KG1 (cell line): ENCODE measurements at regions not wholly inside any gene's neighbourhood (a gene's known extent, or its start where the extent isn't known, plus 50 kb on each side); places are given as distances from the start of the nearest gene placed in this dataset.

Experiments used
- DNase-seq: peaks from one replicate; lab custom pipeline; 2025; lab: John Stamatoyannopoulos, UW

DNA sequence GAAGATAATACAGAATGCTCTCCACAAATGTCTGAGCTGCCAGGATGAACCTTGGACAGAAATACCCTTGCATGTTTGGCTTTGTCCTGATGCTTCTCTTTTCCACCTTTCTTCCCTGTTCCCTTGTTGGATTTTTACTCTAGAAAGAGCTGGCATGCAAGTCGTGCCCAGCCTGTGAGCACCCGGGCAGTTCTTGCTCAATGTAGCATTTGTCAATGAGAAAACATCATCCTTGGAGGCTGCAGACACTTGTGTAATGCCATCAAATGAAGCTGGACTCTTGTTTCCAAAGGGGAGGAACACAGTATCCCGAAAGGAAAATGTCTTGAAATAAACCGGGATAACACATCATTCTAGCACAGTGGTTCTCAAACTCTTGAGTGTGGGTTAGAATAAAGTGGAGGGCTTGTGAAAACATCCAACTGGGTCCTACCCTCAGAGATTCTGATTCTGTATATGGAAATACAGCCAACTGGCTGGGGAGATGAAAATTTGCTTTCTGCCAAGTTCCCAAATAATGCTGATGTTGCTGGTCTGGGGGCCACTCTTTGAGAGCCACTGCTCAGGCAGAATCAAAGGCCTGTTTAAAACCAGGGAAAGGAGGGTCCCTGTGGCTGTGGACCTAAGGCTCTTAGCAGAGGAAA is 237.2 kb downstream of the SPATA18 start:
- DNase-seq: no peak

DNA sequence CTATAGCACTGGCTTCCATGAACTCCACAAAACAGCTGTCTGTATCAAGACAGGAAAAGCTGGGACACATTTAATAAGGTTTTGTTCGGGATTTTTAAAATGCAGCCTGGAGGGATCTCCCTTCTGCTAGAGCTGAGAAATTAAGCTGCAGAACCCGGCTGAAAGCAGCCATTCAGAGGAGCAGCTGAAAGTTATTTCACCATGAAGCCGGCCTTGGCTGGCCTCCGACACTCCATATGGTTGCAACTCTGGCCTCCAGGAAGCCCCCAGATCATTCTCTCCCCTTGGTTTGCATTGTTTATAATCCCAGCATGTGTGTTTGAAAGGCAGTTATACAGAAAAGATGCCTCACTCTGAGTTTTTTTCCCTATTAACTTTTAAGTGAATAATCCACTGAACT is 239.4 kb downstream of the SPATA18 start:
- no peak for DNase-seq

DNA sequence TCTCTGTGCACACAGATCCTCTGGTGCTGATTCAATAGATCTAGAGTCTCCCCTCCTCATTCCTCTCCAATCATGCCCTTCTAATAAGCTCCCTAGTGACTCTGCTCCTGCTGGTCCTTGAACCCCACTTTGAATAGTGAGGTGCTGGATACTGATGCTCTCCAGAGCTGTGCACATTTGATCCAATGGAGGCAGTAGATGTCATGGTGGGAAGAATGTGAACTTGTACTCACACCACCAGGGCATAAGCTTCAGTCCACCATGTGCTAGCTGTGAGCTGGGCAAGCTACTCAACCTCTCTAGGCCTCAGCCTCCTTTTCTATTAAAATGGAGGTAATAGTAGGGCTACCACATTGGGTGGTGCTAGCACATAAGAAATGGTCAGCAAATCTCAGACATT is 241.1 kb downstream of the SPATA18 start:
- DNase-seq: no peak

DNA sequence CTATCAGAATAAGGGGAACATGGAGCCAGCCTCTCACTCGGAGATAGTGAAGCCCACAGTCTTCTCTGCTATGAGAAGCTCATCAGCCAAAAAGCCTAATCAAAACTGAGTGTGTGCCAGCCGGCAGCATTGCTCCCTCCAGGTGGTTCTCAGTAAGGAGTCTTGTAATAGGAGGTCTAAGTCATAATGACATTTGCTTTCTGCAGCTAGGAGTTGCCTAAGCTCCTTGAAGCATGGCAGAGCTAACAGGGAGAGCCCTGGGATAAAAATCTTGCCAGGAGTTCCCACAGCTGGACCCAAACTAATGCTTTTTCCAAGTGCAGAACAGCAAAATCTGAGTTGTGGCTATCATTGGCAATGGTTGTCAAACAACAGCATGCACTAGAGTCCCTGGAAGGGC is 245.2 kb downstream of the SPATA18 start:
- DNase-seq: no peak

DNA sequence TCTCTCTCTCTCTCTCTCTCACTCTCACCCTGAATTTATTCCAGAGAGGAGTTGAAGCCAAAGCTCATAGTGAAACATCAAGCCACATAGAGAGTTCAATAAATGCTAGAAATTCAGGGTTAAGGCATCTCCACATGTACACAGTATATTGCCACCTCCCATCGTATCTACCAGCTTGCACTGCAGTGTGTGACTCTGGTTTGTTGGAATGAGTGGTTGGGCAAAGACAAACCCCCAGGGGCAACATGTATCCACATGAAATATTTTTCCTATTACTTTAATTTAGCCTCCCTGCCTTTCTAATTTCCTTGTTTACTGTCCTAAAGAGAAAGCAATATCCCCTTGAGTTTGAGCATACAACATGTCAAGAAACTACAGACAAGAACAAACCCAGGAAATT is 247.3 kb downstream of the SPATA18 start:
- DNase-seq: no peak

DNA sequence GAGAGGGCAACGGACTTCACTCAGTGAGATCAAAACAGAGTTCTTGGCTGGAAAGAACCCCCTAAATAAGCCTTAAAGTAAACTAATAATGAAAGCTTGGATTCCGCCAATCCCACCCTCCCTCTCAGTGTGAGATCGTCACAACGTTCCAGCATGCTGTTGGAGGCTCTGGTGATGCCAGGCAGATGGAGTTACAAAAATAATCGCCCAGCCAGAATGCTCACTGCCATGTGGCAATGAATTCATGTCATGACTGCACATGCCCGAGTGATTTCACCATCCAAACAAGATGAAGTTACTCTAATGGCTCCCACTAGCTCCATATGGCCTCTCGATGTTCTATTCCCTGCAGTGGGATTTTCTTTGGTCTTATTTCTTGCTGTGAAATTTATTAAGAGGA is 248.0 kb downstream of the SPATA18 start:
- DNase-seq: no peak

DNA sequence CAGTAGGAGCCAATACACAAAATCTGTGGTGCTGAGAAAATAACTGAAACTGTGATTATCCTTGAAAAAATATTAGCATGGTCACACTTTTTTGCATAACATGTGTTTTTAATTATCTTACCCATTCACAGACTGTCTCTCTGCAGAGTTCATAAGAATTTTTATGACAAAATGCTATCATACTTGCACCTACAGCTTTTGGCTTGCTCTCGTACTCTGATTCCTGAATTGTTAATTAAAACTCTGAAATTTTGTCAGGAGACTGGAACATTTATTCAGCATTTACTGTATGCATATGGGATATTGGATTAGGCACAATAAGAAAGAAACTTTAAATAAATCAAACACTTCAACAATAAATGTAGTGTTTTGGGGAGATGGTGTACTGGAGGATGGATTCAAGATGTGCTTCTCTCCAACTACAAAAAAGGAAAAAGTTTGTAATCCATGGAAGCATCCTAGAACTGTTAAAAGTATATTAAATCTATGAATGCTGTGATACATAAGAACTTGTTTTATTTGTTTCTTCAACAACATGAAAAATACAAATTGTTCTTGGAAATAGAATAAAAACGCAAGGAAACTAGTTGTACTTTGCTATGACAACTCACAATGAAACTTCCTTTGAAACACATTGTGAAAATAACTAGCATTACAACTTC is 260.5 kb downstream of the SPATA18 start:
- DNase-seq: no peak

DNA sequence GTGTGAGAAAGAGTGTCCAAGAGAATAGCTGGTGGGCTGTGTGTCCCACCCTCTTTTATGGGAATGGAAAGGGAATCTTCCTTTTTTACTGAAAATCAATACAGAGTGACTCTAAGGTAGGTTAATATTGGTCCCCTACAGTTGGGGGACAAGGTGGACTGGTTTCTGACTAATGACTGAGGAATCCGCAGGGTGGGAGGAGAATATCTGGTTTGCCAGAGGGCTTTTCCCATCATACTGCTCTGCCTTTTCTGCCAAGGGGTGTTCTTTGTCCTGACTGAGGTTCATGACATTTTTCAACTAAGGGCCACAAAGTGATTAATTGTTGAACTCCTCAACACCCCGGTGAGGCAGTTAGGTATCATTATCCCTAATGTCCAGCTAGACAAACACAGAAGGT is 261.6 kb downstream of the SPATA18 start:
- no peak for DNase-seq

DNA sequence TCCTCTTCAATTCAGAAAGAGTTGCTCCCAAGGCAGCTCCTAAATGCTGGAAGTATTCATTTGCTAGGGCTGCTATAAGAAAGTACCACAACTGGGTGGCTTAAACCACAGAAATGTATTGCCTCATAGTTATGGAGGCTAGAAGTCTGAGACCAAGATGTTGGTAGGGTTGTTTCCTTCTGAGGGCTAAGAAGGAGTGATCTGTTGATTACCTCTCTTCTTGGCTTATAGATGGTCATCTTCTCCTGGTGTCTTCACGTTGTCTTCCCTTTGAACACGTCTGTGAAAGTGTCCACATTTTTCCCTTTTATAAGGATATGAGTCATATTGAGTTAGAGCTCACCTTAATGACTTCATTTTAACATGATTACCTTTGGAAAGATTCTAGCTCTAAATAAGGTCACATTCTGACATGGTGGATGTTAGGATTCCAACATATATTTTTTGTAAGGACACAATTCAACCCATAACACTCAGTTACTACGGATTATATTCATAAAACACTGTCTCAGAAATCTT is 266.3 kb downstream of the SPATA18 start:
- DNase-seq: no peak

DNA sequence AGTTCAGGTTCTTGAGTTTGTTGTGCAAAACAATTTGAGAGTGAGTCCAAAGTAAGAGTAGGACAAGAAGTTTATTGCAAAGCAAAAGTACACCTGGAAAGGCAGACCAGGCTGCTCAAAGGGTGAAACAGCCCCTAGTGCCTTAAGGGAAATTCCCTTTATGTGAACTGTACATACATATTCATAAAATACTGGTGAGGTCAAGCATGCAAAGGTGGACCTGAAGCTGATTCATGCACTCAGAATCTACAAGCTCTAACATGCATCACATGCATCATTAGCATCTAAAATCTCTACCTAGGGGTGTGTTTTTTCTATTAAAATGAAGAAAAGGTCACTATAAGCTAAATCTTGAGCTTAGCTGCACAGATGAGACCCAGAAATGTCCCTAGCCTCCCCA is 266.9 kb downstream of the SPATA18 start:
- DNase-seq: no peak

DNA sequence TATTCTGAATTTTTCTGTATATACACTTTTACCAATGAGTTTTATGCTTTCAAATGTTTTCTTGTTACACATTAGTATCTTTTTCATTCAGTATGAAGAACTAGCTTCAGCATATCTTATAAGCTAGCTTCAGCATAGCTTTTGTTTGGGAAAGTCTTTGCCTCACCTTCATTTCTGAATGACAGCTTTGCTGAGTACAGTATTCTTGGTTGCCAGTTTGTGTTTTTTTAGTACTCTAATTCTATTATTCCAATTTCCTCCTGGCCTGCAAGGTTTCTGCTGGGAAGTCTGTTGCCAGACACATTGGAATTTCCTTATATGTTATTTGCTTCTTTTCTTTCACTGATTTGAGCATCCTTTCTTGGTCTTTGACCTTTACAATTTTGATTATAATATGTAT is 278.8 kb downstream of the SPATA18 start:
- no peak for DNase-seq

DNA sequence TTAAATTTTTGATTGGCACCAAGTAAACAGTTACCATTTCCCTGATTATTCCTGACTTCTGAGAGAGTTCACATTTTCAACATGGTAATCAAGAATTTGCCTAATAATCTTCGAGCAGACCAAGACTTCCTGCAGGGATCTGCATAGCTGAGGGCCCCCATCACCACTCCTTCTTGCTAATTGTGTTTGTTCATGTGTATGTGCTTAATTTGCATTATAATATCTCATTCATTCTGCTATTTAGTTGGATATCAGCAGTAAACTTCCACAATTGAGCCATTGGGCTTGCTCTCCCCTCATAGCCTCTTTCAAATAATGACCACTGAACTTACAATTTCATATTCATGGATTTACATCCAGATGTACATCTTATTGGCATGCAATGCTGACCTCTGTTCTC is 292.5 kb downstream of the SPATA18 start:
- DNase-seq: no peak

DNA sequence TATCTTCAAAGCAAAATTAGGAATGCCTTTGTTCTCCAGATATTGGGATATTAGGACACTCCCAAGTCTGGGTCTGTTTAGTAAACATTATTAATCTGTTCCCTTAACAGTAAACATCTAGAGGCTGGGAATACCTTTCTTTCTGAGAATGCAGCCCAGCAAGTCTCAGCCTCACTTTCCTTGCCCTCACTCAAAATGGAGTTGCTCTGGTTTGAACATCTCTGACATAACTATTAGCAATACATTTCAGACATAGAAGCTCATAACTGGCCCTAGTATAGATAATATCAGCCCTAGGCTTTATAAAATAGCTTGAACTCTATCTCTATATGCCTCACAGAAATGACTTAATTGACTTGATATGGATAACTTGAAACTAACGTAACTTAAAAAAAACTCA is 299.8 kb downstream of the SPATA18 start:
- DNase-seq: no peak

DNA sequence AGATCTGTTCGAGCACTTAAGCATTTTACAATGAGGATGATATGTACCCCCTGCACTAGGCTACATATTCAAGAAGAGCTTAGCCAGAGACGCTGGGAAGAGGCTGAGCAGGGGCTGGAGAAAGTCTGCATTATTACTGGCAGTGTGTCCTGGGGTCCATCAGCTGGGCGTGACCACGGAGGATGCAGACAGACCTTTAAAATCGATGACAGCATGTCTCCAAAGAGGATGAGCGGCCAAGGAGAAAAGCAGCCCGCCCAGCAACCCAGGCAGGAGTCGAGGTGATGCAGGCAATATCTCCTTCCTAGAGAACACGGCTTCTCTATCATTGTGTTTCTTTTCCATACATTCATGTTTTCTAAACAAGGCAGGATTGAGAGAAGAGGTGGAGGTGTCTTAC is 300.7 kb downstream of the USP46 start:
- DNase-seq: no peak

DNA sequence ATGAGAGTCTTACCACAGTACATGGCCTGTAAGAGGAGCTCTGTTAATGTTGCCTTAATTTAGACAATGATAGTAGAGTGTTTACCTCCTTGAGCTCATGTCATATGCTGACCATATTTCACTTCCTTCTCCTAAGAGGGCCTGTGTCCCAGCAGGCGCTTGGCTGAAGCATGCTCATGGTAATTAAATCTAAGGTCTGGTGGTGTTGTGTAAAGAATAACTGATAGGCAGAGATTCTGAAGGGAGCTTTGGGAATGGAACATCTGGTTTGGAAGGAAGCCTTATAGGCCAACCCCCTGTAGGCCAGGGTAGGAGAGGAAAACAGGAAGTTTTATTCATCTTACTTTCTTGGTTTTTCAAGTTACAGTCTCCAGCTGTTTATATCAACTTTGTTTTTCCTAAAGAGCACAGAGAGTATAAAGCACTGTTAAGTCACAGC is 300.2 kb downstream of the USP46 start:
- no peak for DNase-seq

DNA sequence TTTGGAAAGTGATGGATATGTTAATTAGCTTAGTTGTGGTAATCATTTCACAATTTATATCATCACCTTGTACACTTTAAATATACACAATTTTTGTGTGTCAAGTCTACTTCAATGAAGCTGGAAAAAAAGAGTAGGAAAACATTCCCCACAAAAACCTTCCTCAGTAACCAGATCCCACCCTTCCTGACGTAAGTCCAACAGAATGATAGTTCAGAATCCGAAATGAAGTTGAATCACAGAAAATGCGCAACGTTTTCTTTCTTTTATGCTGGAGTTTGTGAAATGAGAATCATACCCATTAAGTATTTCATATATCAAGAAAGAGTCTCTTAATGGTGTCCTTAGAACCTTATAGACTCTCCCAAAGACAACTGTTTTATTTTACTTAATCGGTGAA is 292.9 kb downstream of the USP46 start:
- no peak for DNase-seq

DNA sequence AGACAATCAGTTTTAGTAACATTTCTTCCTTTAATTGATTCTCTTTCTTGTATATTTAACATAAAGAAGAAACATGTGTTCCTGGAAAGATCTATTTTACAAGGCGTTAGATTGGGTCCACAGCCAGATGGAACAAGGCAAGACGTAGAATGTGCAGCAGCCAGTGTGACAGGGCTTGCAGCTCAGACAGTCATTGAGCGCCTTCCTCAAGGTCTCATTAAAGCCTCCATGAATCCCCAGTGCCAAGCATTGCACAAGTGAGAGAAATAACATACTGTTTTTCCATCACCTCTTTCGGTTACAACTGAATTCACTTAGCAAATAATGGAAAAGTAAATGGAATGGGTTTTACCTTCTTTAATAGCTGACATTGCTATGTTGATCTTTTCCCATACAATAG is 292.5 kb downstream of the USP46 start:
- DNase-seq: no peak

DNA sequence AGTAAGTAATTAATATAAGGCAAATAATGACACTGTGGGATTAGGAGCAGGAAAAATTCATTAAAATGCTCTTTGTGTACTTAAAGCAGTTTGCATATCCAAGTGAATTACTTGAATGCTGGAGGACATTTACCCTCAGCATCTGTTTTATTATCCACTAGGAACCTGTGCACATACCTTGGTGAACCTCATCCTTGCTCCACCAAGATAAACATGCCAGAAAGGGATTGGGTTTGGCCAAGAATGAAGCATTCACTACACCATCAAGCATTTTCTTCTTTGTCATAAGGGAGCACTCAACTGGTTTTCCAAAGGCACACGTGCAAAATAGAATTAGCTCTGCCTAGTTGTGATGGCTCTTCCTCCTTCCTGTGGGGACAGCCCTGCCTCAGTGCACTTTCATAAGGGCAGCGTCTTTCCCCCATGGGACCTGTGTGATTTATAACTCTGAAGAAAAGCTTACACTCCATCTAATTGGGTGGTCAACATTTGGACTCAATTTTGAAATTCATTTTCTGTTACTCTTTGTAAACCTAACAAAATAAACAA is 291.7 kb downstream of the USP46 start:
- no peak for DNase-seq

DNA sequence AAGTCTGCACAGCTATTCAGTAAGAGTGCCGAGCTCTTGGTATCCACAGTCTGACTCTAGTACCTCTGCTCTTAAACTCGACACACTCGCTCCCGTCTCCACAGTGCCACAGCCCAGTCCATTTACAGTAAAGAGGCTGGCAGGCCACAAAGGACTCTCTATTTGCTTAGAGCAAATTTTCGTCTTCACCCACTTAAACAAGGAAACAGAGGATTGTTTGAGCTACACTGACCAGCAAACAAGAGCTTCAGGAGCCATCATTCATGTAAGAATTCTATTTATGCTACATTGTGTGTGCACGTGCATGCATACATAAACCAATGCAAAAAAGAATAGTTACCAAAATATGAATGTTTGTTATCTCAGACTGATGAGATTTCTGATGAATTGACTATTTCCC is 290.2 kb downstream of the USP46 start:
- DNase-seq: no peak

DNA sequence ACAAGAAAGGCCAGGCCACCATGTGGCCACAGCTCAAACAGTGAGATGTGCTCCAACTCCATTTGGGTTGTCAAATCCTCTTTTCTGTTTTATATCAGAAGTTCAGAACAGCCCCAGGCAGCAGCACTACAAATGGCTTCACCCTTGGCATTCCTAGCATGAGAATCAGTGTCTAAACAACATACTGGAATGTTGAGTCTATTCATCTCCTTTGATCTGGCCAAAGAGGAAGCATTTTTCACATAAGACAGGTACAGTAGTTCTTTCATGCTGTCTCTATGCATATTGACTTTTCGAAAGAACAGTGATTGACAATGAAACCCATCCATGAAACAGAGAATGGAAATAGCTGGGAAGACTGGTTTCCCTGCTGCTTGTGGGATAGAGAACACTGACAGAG is 289.5 kb downstream of the USP46 start:
- no peak for DNase-seq

DNA sequence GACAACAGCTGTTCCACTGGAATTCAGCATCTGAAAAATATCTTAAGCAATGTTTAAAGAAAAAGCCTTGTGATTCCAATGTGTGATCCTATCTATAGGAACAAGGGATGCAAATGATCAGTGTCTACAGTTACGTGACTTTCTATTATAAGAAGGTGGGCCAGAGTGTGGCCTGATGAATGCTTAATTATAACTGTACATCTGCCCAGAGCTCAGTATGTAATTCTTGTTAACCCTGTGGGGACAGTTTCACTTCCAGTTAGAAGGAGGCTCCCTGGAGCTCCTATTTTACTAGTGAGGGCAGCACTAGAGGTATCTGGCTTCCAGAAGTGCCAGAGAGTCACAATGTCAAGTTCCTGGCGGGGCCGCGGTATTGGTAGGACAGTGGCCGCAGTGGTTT is 288.5 kb downstream of the USP46 start:
- DNase-seq: no peak

DNA sequence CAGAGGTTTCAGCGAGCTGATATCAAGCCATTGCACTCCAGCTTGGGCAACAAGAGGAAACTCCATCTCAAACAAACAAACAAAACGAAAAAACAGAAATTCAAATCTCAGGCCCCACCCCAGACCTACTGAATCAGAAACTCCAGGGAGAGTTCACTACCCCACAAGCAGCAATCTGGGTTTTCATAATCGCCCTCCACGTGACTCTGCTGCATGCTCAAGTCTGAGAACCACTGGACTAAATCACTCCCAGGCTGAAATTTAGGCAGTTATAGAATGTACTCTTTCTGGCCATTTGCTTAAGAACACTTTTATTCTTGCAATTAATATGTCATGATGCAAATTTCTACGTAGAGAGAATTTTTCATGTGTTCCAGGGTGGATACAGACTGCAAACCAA is 287.3 kb downstream of the USP46 start:
- no peak for DNase-seq

DNA sequence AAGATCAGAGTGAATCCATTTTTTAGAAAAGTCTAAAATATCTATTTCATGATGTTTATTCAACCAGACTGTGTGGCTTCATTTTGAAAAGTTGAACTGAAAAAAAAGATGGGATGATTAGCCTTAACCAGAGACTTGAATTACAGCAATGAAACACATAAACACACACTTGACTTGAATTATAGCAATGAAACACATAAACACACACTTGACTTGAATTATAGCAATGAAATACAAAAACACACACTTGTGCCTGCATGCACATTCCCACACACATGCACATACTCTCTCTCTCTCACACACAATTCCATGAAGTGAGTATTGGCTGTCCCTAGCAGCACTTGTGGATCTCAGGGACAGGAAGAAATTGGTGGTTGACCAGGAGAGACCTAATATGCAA is 286.8 kb downstream of the USP46 start:
- DNase-seq: no peak

DNA sequence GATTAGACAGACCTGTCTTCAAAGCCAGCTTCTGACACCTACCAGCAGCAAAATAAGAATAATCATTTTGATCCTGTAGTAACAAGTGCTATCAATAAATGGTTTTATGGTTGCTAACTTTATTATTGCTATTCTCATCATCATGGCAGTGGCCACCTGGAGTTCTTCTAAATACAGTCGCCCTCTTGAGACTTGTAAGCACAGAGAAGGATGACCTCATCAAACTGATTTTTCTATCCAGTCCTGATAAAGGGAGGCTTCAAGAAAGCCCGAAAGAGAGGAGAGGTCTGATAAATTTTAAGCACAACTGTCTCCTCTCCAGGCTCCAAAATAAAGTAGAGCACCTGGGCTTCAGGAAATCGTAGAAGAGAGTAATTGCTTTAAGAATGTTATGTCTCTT is 286.4 kb downstream of the USP46 start:
- DNase-seq: no peak
